ENCODE measurements at regions not wholly inside any gene's neighbourhood (a gene's known extent, or its start where the extent isn't known, plus 50 kb on each side); places are given as distances from the start of the nearest gene placed in this dataset.

DNA sequence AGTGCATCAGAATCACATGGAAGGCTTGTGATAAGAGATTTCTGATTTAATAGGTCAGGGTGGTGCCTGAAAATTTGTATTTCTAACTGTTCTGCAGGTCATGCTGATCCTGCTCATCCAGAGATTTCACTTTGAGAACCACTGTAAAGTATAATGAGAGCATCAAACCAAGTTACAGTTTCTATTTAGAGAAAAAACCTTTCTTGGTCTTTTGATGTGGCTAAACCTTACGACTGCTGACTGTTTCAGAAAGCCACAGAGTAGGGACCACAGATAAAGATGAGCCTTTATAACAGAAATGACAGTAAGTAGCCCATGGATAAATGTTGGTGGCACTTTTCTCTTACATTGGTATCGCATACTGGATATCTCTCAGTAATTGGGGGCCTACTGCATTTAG lies 109.4 kb upstream of the FANCL start:
- TF ChIP-seq, protein P1, sequence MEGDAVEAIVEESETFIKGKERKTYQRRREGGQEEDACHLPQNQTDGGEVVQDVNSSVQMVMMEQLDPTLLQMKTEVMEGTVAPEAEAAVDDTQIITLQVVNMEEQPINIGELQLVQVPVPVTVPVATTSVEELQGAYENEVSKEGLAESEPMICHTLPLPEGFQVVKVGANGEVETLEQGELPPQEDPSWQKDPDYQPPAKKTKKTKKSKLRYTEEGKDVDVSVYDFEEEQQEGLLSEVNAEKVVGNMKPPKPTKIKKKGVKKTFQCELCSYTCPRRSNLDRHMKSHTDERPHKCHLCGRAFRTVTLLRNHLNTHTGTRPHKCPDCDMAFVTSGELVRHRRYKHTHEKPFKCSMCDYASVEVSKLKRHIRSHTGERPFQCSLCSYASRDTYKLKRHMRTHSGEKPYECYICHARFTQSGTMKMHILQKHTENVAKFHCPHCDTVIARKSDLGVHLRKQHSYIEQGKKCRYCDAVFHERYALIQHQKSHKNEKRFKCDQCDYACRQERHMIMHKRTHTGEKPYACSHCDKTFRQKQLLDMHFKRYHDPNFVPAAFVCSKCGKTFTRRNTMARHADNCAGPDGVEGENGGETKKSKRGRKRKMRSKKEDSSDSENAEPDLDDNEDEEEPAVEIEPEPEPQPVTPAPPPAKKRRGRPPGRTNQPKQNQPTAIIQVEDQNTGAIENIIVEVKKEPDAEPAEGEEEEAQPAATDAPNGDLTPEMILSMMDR (IDR thresholded peaks at IDR 0.05; ENCODE audit: insufficient read depth, low read depth, low read length) = no peak
- DNase-seq (ENCODE audit: low read depth) = no peak
- no peak overlapping the region for H3K4me3 ChIP-seq (ENCODE audit: low read depth, low read length)
- no peaks in the 10 kb centered on the region; the same call in 1 of the 2 replicates for H3K27me3 ChIP-seq (ENCODE audit: control insufficient read depth, insufficient read depth, low read length)
- H3K36me3 ChIP-seq (ENCODE audit: control insufficient read depth, insufficient read depth, low read length) = no peaks in the 10 kb centered on the region
- POLR2A ChIA-PET = no interaction called here
- CTCF ChIA-PET = interaction anchor here (1.2 kb wide), 1 partner anchor 16 kb away, joined by 3 read pairs; no protein-coding TSS in a partner anchor

DNA sequence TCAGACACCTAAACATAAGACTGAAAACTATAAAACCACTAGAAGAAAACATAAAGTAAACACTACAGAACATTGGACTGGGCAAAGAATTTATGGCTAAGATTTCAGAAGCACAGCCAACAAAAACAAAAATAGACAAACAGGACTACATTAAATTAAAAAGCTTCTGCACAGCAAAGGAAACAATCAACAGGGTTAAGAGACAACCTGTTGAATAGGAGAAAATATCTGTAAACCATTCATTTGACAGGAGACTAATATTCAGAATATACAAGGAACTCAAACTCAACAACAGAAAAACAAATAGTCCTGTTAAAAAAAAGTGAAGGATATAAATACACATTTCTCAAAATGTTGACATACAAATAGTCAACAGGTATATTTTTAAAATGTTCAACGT lies 106.7 kb upstream of the FANCL start:
- DNase-seq (ENCODE audit: low read depth) = no peak

DNA sequence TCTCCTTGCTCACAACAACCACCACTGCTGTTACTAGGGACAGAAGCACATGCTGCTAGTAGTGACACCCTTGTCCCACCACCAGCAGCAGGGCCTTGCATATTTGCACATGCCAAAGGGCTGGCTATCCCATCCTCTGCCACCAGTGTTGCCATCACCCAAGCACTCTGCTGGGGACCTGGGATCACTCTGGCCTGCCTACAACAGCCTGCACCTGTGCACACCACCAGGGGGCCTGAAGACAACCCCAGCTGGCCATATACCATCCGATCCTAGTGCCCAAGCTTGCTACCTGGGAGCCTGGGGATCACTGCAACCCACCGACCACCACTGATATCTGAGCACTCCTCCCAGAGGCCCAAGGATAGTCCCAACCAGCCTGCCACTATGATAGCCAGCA lies 99.9 kb upstream of the FANCL start:
- Histone ChIP-seq H3K27me3 (ENCODE audit: control insufficient read depth, insufficient read depth, low read length) (no peaks in the 10 kb centered on the region), H3K4me3 (ENCODE audit: low read depth, low read length) (no peak overlapping the region), H3K36me3 (ENCODE audit: control insufficient read depth, insufficient read depth, low read length) (no peaks in the 10 kb centered on the region)
- TF ChIP-seq, protein P1 (IDR thresholded peaks at IDR 0.05; ENCODE audit: insufficient read depth, low read depth, low read length) = no peak
- no peak for DNase-seq (ENCODE audit: low read depth)
- ChIA-PET CTCF (no interaction called here), POLR2A (no interaction called here)

More for the DNA sequence above, 106.7 kb upstream of the FANCL start:
- no peak overlapping the region for H3K4me3 ChIP-seq (ENCODE audit: low read depth, low read length)
- no peaks in the 10 kb centered on the region; the same call in 1 of the 2 replicates for H3K27me3 ChIP-seq (ENCODE audit: control insufficient read depth, insufficient read depth, low read length)
- TF ChIP-seq, protein P1 (IDR thresholded peaks at IDR 0.05; ENCODE audit: insufficient read depth, low read depth, low read length) = no peak
- no peaks in the 10 kb centered on the region for H3K36me3 ChIP-seq (ENCODE audit: control insufficient read depth, insufficient read depth, low read length)
- ChIA-PET POLR2A (no interaction called here), CTCF (no interaction called here)

DNA sequence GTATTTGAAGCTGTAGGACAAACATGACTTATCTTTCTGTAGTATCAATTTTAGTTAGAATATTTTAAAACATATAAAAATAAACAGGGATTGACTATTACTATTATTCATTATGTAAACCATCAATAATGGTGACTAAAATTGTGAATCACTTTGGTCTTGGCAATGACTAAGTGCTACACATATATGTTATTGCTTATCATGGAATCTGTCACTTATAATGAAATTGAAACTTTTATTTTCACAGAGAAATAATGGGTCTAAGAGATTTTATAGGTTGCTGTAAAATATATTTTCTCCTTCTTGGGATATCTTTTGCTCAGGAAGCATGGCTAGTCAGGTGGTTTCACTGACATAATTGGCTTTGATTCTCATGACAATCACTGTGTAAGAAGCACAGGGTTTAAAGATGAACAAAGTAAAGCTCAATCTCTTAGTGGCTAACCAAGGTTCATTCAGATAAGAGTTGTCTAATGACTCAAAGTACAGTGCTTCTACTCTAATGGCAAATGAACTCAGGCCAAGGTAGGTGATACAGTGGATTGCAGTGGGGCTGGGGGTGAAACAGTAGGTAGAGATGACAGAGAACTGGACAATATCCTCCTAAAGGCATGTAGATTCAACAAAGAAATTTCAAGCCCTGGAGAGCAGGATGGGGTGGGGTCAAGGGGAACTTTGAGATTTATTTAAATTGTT lies 98.6 kb upstream of the FANCL start:
- POLR2A ChIA-PET = no interaction called here
- TF ChIP-seq, protein P1 (IDR thresholded peaks at IDR 0.05; ENCODE audit: insufficient read depth, low read depth, low read length) = no peak
- H3K27me3 ChIP-seq (ENCODE audit: control insufficient read depth, insufficient read depth, low read length) = no peaks in the 10 kb centered on the region

DNA sequence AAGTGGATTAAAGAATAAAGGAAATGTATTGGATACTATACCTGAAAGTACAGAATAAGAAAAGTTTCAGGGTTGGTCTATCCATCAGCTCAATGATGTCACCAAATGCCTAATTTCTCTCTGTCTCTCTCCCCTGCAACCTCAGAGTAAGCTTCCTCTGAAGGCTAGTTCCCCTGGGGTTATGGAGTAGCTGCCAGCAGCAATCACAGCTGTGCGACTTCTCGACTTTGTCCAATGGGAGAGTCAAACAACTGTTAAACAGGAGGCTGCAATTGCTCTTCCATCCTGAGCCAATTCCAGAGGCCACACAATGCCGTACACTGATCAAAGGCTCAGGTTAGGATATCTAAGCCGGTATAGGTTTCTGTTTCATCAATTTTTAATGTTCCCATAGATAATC lies 95.3 kb upstream of the FANCL start:
- no peak overlapping the region for H3K4me3 ChIP-seq (ENCODE audit: low read depth, low read length)
- TF ChIP-seq, protein P1 (IDR thresholded peaks at IDR 0.05; ENCODE audit: insufficient read depth, low read depth, low read length) = no peak
- ChIA-PET CTCF (interaction anchor here (1.2 kb wide), 1 partner anchor 37 kb away, joined by 3 read pairs; no protein-coding TSS in a partner anchor), POLR2A (no interaction called here)
- DNase-seq (ENCODE audit: low read depth) = no peak
- no peaks in the 10 kb centered on the region for H3K36me3 ChIP-seq (ENCODE audit: control insufficient read depth, insufficient read depth, low read length)
- no peaks in the 10 kb centered on the region for H3K27me3 ChIP-seq (ENCODE audit: control insufficient read depth, insufficient read depth, low read length)

More for the DNA sequence above, 98.6 kb upstream of the FANCL start:
- CTCF ChIA-PET = no interaction called here
- DNase-seq (ENCODE audit: low read depth) = no peak
- H3K36me3 ChIP-seq (ENCODE audit: control insufficient read depth, insufficient read depth, low read length) = no peaks in the 10 kb centered on the region
- H3K4me3 ChIP-seq (ENCODE audit: low read depth, low read length) = no peak overlapping the region
